Urinary bladder (tissue), 4 donors: ENCODE measurements at regions not wholly inside any gene's neighbourhood (a gene's known extent, or its start where the extent isn't known, plus 50 kb on each side); places are given as distances from the start of the nearest gene placed in this dataset. TPM values are rescaled to one million over a fixed set of nuclear protein-coding genes. Genes with fewer than 3 reads are reported as not detected.
A peak's percentile ranks its signal among the peaks of the same experiment; 100 is the strongest.
"Not testable (repeated sequence)": the region's sequence is repeated elsewhere in the genome, so short reads cannot be mapped to it uniquely, and the experiment has no call there.

Source experiments
- DNase-seq: peaks from one replicate; pipeline ENCODE4 v3.0.0-alpha.2; 2015; ENCODE audit errors: extremely low spot score
- H3K27ac ChIP-seq: one replicate; pipeline ENCODE4 v1.5.1; 2013; ENCODE audit warnings: low read depth, mild to moderate bottlenecking, moderate library complexity
- H3K36me3 ChIP-seq: one replicate; pipeline ENCODE4 v1.6.1; 2013; ENCODE audit warnings: mild to moderate bottlenecking, moderate library complexity; ENCODE audit not compliant: insufficient read depth
- H3K4me1 ChIP-seq: one replicate; pipeline ENCODE4 v1.6.1; 2013; ENCODE audit warnings: mild to moderate bottlenecking, moderate library complexity; ENCODE audit not compliant: insufficient read depth
- H3K4me3 ChIP-seq: one replicate; pipeline ENCODE4 v1.5.1; 2013; ENCODE audit warnings: low read depth, low read length
- WGBS: extraction: QIAGEN DNeasy Blood & Tissue Kit; methylation state at CpG from one replicate; pipeline ENCODE4 v1.1.7; 2013; 5-methylcytosine and 5-hydroxymethylcytosine counted together
- small RNA-seq: library from RNA; depleted of rRNA; stranded (forward); fragments of <200 nt; gene quantifications from one replicate; pipeline ENCODE3, GENCODE V24; 2014
- donor health status: healthy with polysubstance abuse.
- donor health status: healthy.

DNA sequence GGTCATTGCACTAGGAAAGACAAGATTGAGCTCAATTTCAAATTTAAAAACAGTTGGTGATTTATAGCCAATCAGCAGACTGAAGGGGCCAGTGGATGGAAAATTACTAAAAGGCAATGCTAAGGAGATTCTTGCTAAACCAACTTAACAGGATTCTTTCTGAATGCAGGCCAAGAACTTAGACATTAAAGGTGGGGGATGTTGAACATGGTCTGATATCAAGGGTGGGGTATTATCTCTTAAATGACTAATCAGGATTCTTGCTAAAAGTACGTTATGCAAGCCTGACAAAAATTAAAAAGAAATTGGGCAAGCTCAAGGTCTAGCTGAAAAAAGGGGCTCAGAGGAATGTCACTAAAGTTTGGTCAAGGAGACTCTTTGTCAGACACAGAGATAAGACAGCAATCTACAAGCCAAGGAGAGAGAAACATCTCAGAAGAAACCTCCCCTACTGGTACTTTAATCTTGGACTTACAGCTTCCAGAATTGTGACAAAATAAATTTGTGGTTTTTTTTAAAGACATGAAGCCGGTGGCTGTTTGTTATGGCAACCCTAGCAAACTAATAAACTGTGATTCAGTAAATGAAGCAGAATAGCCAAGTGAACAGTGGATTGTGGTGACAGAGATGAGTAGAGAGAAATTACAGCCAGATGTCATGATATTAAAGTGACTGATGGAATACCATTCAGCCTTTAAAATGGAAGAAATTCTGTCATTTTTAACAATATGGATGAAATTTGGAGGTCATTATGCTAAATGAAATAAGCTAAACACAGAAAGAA lies 120.3 kb upstream of the KLHL4 start:
- 25% methylated on average over 2 of the region's 2 CpGs for WGBS
- H3K4me1 ChIP-seq: no peaks in the 10 kb centered on the region
- DNase-seq: no peak
- no peak overlapping the region for H3K27ac ChIP-seq
- H3K4me3 ChIP-seq: no peak overlapping the region
- no peaks in the 10 kb centered on the region for H3K36me3 ChIP-seq

DNA sequence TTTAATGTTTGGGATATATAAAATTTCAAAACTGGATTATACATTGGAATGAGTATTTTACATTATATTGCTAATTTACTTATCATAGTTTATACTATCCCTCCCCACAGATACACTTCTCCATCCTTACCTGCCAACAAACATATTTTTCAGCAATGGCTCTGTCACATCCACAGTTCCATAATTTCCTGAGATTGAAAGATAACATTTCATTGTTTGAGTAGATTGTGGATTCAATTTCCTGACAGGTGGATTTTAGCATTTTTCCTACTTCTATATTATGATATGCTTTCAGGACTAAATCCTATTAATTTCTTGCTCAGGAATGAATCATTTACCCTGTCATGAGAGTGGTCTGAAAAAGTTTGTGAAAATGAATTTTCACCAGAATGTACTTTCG lies 115.3 kb upstream of the KLHL4 start:
- DNase-seq: no peak
- Histone ChIP-seq H3K4me3 (no peak overlapping the region), H3K4me1 (no peaks in the 10 kb centered on the region), H3K27ac (no peak overlapping the region), H3K36me3 (no peaks in the 10 kb centered on the region)
- 87% methylated on average over 1 of the region's 1 CpG for WGBS

DNA sequence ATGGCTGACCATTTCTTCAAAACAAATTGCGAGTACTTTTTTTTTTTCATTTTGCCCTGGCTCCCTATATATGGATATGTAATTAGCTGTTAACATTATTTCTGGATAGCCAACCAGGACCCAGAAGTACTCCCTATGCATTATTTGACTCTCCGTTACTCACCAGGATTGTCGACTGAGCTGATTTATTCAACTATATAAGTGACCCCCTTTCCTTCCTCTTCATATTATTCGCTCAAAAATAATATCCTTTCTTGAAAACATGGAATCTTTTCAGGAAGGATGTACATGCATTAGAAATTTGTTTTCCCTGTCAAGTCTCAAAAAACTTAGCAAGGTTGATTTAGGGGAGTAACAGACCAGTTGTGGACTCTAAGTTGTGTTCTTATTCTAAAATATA lies 114.1 kb upstream of the KLHL4 start:
- Histone ChIP-seq H3K4me3 (no peak overlapping the region), H3K4me1 (no peaks in the 10 kb centered on the region), H3K27ac (no peak overlapping the region), H3K36me3 (no peaks in the 10 kb centered on the region)
- 86% methylated on average over 4 of the region's 4 CpGs for WGBS
- DNase-seq: no peak

DNA sequence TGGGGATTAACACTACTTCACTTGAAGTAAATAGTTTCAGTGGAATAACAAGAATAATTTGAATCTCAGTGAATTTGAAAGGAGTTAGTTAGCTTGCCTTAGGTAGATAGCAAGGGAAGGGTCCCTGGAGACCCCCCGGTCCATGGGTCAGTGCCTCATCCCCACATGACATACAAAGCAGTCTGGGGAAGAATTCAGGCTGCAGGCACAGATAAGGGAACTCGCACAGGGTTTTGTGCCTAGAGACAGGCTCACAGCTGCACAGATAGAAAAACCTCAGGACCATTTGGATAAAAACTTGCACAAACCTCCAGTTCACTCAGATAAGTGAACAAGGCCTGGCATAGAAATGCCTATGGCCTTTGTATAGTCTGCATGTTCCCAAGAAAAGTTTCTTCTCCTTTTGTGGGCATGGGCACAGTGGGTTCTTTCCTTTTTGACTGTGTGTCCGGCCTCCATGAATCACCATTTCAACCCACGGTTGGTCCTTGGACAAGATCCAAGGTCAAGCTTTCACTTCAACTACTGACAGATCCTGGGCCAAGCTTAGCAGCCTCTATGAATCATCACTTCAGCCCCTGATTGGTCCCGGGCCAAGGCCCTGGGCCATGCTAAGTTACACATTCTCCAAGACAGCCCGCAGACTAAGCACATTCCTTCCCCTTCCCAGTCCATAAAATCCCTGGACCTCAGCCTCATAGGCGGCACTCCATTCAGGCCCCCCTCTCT lies 108.3 kb upstream of the KLHL4 start:
- peak; percentile 25 for DNase-seq
- Histone ChIP-seq H3K36me3 (no peaks in the 10 kb centered on the region), H3K4me1 (no peaks in the 10 kb centered on the region), H3K27ac (no peak overlapping the region), H3K4me3 (no peak overlapping the region)
- WGBS: 19% methylated on average over 7 of the region's 7 CpGs

DNA sequence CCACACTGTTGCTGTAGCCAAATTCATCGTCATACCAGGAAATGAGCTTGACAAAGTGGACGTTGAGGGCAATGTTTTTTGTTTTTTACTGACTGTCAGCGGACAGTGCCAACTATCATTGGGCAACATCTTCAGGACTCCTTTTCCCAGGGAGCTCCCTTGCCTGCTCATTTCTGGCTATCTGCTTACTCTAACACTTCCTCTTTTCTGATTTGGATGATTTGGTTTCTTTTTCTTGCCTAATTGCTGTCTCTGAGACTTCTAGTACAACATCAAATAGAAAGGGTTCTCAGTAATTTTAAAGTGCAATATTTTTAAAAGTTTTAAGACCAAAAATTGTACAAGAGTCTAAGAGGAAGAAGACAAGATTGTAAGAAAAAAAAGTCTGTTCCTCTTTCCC lies 92.0 kb upstream of the KLHL4 start:
- WGBS: 58% methylated on average over 3 of the region's 3 CpGs
- no peaks in the 10 kb centered on the region for H3K36me3 ChIP-seq
- DNase-seq: no peak
- no peak overlapping the region for H3K27ac ChIP-seq
- H3K4me3 ChIP-seq: no peak overlapping the region
- no peaks in the 10 kb centered on the region for H3K4me1 ChIP-seq

DNA sequence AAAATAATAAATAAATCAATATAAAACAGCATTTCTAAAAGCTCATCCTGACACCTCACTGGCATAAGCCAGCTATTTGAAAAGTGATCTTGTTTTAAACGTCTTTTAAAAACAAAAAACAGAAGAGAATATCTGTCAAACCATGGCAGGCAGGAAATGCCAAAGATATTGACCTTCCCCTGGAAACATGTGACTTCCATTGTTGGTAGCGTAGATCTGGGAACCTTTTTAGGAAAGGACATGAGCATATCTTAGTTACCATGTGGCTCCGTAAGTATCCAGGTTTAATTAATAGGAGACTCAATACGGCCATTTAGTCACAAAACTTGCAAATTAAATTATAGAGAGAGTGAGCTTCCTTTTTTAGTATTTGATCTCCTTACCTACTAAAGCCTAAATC lies 83.0 kb upstream of the KLHL4 start:
- no peak overlapping the region for H3K27ac ChIP-seq
- WGBS: 73% methylated on average over 4 of the region's 4 CpGs
- no peaks in the 10 kb centered on the region for H3K36me3 ChIP-seq
- no peak for DNase-seq
- H3K4me1 ChIP-seq: no peaks in the 10 kb centered on the region
- H3K4me3 ChIP-seq: no peak overlapping the region

DNA sequence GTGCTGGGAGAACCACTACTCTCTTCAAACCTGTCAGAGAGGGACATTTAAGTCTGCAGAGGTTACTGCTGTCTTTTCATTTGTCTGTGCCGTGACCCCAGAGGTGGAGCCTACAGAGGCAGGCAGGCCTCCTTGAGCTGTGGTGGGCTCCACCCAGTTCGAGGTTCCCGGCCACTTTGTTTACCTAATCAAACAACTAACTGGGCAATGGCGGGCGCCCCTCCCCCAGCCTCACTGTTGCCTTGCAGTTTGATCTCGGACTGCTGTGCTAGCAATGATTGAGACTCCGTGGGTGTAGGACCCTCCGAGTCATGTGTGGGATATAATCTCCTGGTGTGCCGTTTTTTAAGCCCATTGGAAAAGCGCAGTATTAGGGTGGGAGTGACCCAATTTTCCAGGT lies 69.0 kb upstream of the KLHL4 start:
- DNase-seq, H3K36me3 ChIP-seq, H3K4me3 ChIP-seq, H3K27ac ChIP-seq, H3K4me1 ChIP-seq: not testable (repeated sequence)
- WGBS: 98% methylated on average over 10 of the region's 10 CpGs

DNA sequence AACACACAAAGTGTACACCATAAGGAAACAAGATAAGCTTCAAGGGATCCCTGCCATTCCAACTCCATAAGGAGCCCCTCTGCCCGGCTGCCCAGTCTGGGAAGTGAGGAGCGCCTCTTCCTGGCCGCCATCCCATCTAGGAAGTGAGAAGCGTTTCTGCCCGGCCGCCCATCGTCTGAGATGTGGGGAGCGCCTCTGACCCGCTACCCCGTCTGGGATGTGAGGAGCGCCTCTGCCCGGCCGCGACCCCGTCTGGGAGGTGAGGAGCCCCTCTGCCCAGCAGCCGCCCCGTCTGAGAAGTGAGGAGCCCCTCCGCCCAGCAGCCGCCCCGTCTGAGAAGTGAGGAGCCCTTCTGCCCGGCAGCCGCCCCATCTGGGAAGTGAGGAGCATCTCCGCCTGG lies 51.8 kb upstream of the KLHL4 start:
- H3K4me3 ChIP-seq, DNase-seq, H3K36me3 ChIP-seq, H3K27ac ChIP-seq, H3K4me1 ChIP-seq: not testable (repeated sequence)
- 75% methylated on average over 4 of the region's 23 CpGs for WGBS

Small RNAs in the stretch of these regions (small RNA-seq; reads per million reads assigned to genes)
- gene Z96811.1: not detected
